Kidney (tissue), 13 donors: ENCODE measurements at regions not wholly inside any gene's neighbourhood (a gene's known extent, or its start where the extent isn't known, plus 50 kb on each side); places are given as distances from the start of the nearest gene placed in this dataset.

Source experiments
- DNase-seq, 5 donors: peaks; one replicate each; pipeline ENCODE4 v3.0.0-alpha.2; 2013 to 2020
- FAIRE-seq: peaks from 2 replicates; lab custom pipeline; 2012; peaks lifted over from hg19 to GRCh38; lab: Jason Lieb, UNC
- H3K27ac ChIP-seq, 2 donors: one replicate each; pipeline ENCODE4 v1.7.0; 2013; ENCODE audit warnings: low read depth in 2 of 2, low read length in 2 of 2, inconsistent platforms in 1 of 2
- H3K27me3 ChIP-seq: one replicate; pipeline ENCODE4 v1.7.1; 2013; ENCODE audit warnings: low read length, inconsistent platforms; ENCODE audit not compliant: control insufficient read depth, insufficient read depth
- H3K36me3 ChIP-seq, 3 donors: one replicate each; pipeline versions ENCODE4 v1.7.0 to v1.7.1; 2013; ENCODE audit warnings: low read length in 3 of 3, control low read depth in 1 of 3, inconsistent platforms in 1 of 3; ENCODE audit not compliant: insufficient read depth in 3 of 3, control insufficient read depth in 2 of 3
- H3K4me1 ChIP-seq, 3 donors: one replicate each; pipeline versions ENCODE4 v1.7.0 to v1.7.1; 2013; ENCODE audit warnings: low read length in 3 of 3, inconsistent platforms in 1 of 3, low read depth in 1 of 3; ENCODE audit not compliant: control insufficient read depth in 2 of 3, insufficient read depth in 2 of 3
- H3K4me3 ChIP-seq, 3 donors: one replicate each; pipeline versions ENCODE4 v1.7.0 to v1.8.1; 2013; ENCODE audit warnings: low read length in 3 of 3, control low read depth in 1 of 3, inconsistent platforms in 1 of 3
- H3K9ac ChIP-seq, 3 donors: one replicate each; pipeline versions ENCODE4 v1.7.0 to v1.7.1; 2013; ENCODE audit warnings: low read length in 3 of 3, control low read depth in 1 of 3, inconsistent platforms in 1 of 3
- H3K9me3 ChIP-seq, 3 donors: one replicate each; pipeline versions ENCODE4 v1.7.0 to v1.7.1; 2013; ENCODE audit warnings: low read length in 3 of 3, control low read depth in 1 of 3, inconsistent platforms in 1 of 3; ENCODE audit not compliant: control insufficient read depth in 2 of 3, insufficient read depth in 1 of 3
- CTCF ChIP-seq: IDR thresholded peaks from 3 replicates; pipeline ENCODE4 v1.5.1; 2012; ENCODE audit warnings: mild to moderate bottlenecking, moderate library complexity, borderline replicate concordance; ENCODE audit not compliant: insufficient read depth; ENCODE audit errors: extremely low read depth
- intact Hi-C: fragments of 100-400 bp; cut with DNase I; formaldehyde crosslinking; loops from one replicate; pipeline ENCODE4 v1.11.1; 2022
- donor health status: control.
- donor health status: control.
- donor health status: control.
- donor health status: control.
- donor health status: control.
- donor health status: DM: yes; HTN: yes; CAD: no.
- donor health status: Normal renal cell carcinoma (clear cell type).

- TF ChIP-seq CTCF, result no peak
- no peak overlapping the region for H3K27ac ChIP-seq
- DNase-seq, result no peak
- H3K27me3 ChIP-seq, result no peaks in the 10 kb centered on the region
- H3K4me1 ChIP-seq, result no peaks in the 10 kb centered on the region
- no peak for FAIRE-seq
- H3K9me3 ChIP-seq, result no peaks in the 10 kb centered on the region
- intact Hi-C loops, result no loop called here
- no peak overlapping the region for H3K4me3 ChIP-seq
- no peak overlapping the region for H3K9ac ChIP-seq
- H3K36me3 ChIP-seq, result no peaks in the 10 kb centered on the region
Observed at GRCh38 chr11:119999220-119999619, 138.7 kb downstream of the TRIM29 start.

GRCh38 chr11:119996556-119996955 lies 141.4 kb downstream of the TRIM29 start:
- no peak overlapping the region for H3K4me3 ChIP-seq

GRCh38 chr11:119995730-119996491 lies 142.0 kb downstream of the TRIM29 start:
- Histone ChIP-seq H3K27ac (no peak overlapping the region), H3K9ac (no peak overlapping the region), H3K4me1 (no peaks in the 10 kb centered on the region), H3K36me3 (no peaks in the 10 kb centered on the region), H3K4me3 (no peak overlapping the region), H3K9me3 (no peaks in the 10 kb centered on the region), H3K27me3 (no peaks in the 10 kb centered on the region)
- DNase-seq (no peak), FAIRE-seq (no peak)
- TF ChIP-seq CTCF, result no peak
- intact Hi-C loops, result no loop called here

More at GRCh38 chr11:119996556-119996955, 141.4 kb downstream of the TRIM29 start:
- no peak for TF ChIP-seq CTCF
- intact Hi-C loops, result no loop called here
- no peak for FAIRE-seq
- Histone ChIP-seq H3K9ac (no peak overlapping the region), H3K27ac (no peak overlapping the region), H3K4me1 (no peaks in the 10 kb centered on the region), H3K27me3 (no peaks in the 10 kb centered on the region), H3K9me3 (no peaks in the 10 kb centered on the region), H3K36me3 (no peaks in the 10 kb centered on the region)
- peak in 1 of 5 donors; percentile 52 for DNase-seq
